HL-60 (cell line): ENCODE measurements at regions not wholly inside any gene's neighbourhood (a gene's known extent, or its start where the extent isn't known, plus 50 kb on each side); places are given as distances from the start of the nearest gene placed in this dataset.

Source experiments
- DNase-seq, 2 experiments: peaks; one replicate each; pipeline ENCODE4 v3.0.0-alpha.2; 2010 to 2020; ENCODE audit warnings: low read depth in 1 of 2, low spot score in 1 of 2
- H3K27ac ChIP-seq: fragments of 250-450 bp; sonication (Bioruptor Pico); replicated peaks from 2 replicates; pipeline ENCODE4 v1.5.1; 2020; ENCODE audit warnings: mild to moderate bottlenecking, moderate library complexity
- H3K27me3 ChIP-seq: fragments of 250-450 bp; sonication (Bioruptor Pico); 2 replicates; pipeline ENCODE4 v1.5.1; 2021; ENCODE audit warnings: mild to moderate bottlenecking, moderate library complexity; ENCODE audit not compliant: insufficient read depth, poor library complexity, severe bottlenecking
- H3K4me3 ChIP-seq: replicated peaks from 2 replicates; pipeline ENCODE4 v1.5.1; 2011; ENCODE audit warnings: mild to moderate bottlenecking, control low read depth, low read length; ENCODE audit not compliant: insufficient read depth
- CTCF ChIP-seq: IDR thresholded peaks from one replicate; pipeline ENCODE4 v1.5.1; 2011; ENCODE audit warnings: low read length, control low read depth, inconsistent platforms; ENCODE audit not compliant: insufficient read depth
- GABPA ChIP-seq: IDR thresholded peaks from 2 replicates; pipeline ENCODE4 v1.6.1; 2012; ENCODE audit warnings: low read depth
- POLR2AphosphoS5 ChIP-seq: IDR thresholded peaks from 2 replicates; pipeline ENCODE4 v1.6.1; 2012; ENCODE audit warnings: low read depth
- REST ChIP-seq: IDR thresholded peaks from 2 replicates; pipeline ENCODE4 v1.6.1; 2012; ENCODE audit warnings: low read depth; ENCODE audit not compliant: insufficient replicate concordance
- SPI1 ChIP-seq: IDR thresholded peaks from 2 replicates; pipeline ENCODE4 v1.6.1; 2012; ENCODE audit warnings: low read depth, mild to moderate bottlenecking, borderline replicate concordance

GRCh38 chr4:14449308-14449707 is 553.0 kb upstream of the CPEB2 start:
- no peak overlapping the region for H3K27ac ChIP-seq
- H3K4me3 ChIP-seq, result no peak overlapping the region
- no peaks in the 10 kb centered on the region for H3K27me3 ChIP-seq
- no peak for DNase-seq
- TF ChIP-seq POLR2AphosphoS5 (no peak), REST (no peak), CTCF (no peak), SPI1 (no peak), GABPA (no peak)

- DNase-seq, result no peak
- Histone ChIP-seq H3K27me3 (no peaks in the 10 kb centered on the region), H3K4me3 (no peak overlapping the region), H3K27ac (no peak overlapping the region)
- TF ChIP-seq GABPA, result no peak
These were observed 550.3 kb upstream of the CPEB2 start for GRCh38 chr4:14452001-14452400.

GRCh38 chr4:14452764-14453163 is 549.5 kb upstream of the CPEB2 start:
- no peaks in the 10 kb centered on the region for H3K27me3 ChIP-seq
- no peak for TF ChIP-seq SPI1
- TF ChIP-seq POLR2AphosphoS5, result no peak
- TF ChIP-seq GABPA, result no peak
- no peak for TF ChIP-seq REST
- TF ChIP-seq CTCF, result no peak
- H3K4me3 ChIP-seq, result no peak overlapping the region
- no peak overlapping the region for H3K27ac ChIP-seq
- DNase-seq, result no peak

GRCh38 chr4:14458463-14458862 is 543.8 kb upstream of the CPEB2 start:
- no peaks in the 10 kb centered on the region for H3K27me3 ChIP-seq
- TF ChIP-seq POLR2AphosphoS5 (no peak), GABPA (no peak)
- no peak for DNase-seq

GRCh38 chr4:14465057-14465456 is 537.2 kb upstream of the CPEB2 start:
- Histone ChIP-seq H3K4me3 (no peak overlapping the region), H3K27ac (no peak overlapping the region), H3K27me3 (no peaks in the 10 kb centered on the region)
- TF ChIP-seq POLR2AphosphoS5 (no peak), REST (no peak), CTCF (no peak), GABPA (no peak), SPI1 (no peak)
- DNase-seq, result no peak

More at GRCh38 chr4:14458463-14458862, 543.8 kb upstream of the CPEB2 start:
- H3K4me3 ChIP-seq, result no peak overlapping the region
- no peak overlapping the region for H3K27ac ChIP-seq
